Vagina (tissue), 2 donors: ENCODE measurements at regions not wholly inside any gene's neighbourhood (a gene's known extent, or its start where the extent isn't known, plus 50 kb on each side); places are given as distances from the start of the nearest gene placed in this dataset.

Experiments used
- POLR2A ChIP-seq, 2 donors: fragments of 450-650 bp; IDR thresholded peaks; one replicate each; pipeline ENCODE4 v1.6.1; 2017; ENCODE audit warnings: antibody characterized with exemption in 2 of 2, mild to moderate bottlenecking in 2 of 2, moderate library complexity in 2 of 2
- POLR2AphosphoS5 ChIP-seq, 2 donors: sonication (generic); formaldehyde crosslinking; IDR thresholded peaks; one replicate each; pipeline ENCODE4 v1.9.0; 2017; ENCODE audit warnings: antibody characterized with exemption in 2 of 2, mild to moderate bottlenecking in 2 of 2, low read depth in 1 of 2; ENCODE audit not compliant: insufficient read depth in 1 of 2
- TF ChIP-seq, protein P1 (sequence below), 3 experiments: fragments of 450-650 bp in 2 of 3; fragments of 200-600 bp in 1 of 3; sonication (generic) in 1 of 3; IDR thresholded peaks; one replicate each; pipeline ENCODE4 v1.5.1; 2017 to 2019; ENCODE audit warnings: antibody characterized with exemption in 3 of 3, mild to moderate bottlenecking in 2 of 3, moderate library complexity in 2 of 3

DNA sequence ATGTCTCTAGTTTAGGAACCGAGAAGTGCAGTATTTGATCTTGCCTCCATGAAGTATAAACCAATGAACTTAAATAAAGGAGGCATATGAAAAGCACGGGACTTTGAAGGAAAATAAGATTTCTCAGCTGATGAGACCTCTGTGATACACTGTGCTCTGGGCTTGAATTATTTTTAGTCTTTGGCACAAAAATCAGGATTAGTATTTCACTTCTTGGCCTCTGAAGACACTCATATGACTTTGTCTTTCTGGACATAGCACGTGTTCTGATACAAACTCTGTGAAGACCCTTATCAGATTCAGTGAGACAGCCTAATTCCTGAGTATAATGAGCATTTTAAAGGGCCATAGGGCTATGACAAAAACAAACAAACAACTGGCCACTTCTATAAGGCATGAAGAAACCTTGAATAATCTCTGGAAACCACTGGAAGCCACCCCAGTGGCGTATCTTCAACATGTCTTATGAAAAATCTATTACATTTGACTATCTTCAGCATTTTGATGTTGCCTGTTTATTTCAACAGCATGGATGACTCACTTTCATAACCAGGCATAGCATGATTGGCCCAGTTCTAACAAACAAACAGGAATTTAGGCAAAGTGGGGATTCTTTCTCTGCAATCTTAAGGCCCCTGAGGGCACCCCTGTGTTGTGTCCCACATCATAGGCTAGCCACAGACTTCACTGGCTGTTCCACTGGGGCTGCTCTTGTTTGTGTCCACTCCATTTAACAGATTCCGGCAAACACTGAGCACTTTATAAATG is 90.3 kb upstream of the ZNF462 start:
- TF ChIP-seq, protein P1, sequence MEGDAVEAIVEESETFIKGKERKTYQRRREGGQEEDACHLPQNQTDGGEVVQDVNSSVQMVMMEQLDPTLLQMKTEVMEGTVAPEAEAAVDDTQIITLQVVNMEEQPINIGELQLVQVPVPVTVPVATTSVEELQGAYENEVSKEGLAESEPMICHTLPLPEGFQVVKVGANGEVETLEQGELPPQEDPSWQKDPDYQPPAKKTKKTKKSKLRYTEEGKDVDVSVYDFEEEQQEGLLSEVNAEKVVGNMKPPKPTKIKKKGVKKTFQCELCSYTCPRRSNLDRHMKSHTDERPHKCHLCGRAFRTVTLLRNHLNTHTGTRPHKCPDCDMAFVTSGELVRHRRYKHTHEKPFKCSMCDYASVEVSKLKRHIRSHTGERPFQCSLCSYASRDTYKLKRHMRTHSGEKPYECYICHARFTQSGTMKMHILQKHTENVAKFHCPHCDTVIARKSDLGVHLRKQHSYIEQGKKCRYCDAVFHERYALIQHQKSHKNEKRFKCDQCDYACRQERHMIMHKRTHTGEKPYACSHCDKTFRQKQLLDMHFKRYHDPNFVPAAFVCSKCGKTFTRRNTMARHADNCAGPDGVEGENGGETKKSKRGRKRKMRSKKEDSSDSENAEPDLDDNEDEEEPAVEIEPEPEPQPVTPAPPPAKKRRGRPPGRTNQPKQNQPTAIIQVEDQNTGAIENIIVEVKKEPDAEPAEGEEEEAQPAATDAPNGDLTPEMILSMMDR (IDR thresholded peaks at IDR 0.05) = no peak
- TF ChIP-seq POLR2AphosphoS5 (IDR thresholded peaks at IDR 0.05; ENCODE audit: insufficient read depth in 1 of 2, low read depth in 1 of 2) (no peak), POLR2A (IDR thresholded peaks at IDR 0.05) (no peak)
